Sigmoid colon (tissue), 4 donors: ENCODE measurements at regions not wholly inside any gene's neighbourhood (a gene's known extent, or its start where the extent isn't known, plus 50 kb on each side); places are given as distances from the start of the nearest gene placed in this dataset.

Experiments used
- CTCF ChIP-seq, 4 experiments: fragments of 450-650 bp in 3 of 4; fragments of 200-600 bp in 1 of 4; IDR thresholded peaks; one replicate each; pipeline ENCODE4 v1.5.1; 2016 to 2019; ENCODE audit warnings: antibody characterized with exemption in 4 of 4, mild to moderate bottlenecking in 3 of 4, moderate library complexity in 2 of 4
- POLR2A ChIP-seq, 2 donors: fragments of 450-650 bp; IDR thresholded peaks; one replicate each; pipeline ENCODE4 v1.6.1; 2016; ENCODE audit warnings: antibody characterized with exemption in 2 of 2, mild to moderate bottlenecking in 2 of 2, moderate library complexity in 2 of 2
- POLR2AphosphoS5 ChIP-seq, 4 donors: sonication (generic); formaldehyde crosslinking; IDR thresholded peaks; one replicate each; pipeline ENCODE4 v1.6.1; 2017; ENCODE audit warnings: antibody characterized with exemption in 4 of 4

DNA sequence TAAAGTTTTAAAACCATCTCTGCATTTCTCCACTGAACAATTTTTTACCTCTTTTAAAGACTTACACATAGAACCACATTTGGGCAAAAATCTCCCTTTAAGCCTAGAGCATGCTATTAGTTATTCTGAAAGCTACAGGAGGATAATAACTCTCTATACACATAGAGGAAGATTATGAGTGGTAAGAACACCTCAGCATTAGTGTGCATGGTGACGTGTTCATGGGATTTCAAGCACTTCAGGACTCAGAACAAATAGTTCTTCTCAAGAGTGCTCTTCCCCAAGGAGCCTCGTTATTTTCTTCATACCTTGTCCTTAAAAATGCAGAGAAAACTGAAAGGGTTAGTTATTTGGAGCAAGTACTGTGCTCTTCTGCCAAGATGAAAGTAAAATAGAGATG is 256.9 kb upstream of the TUSC1 start:
- TF ChIP-seq CTCF (IDR thresholded peaks at IDR 0.05) = no peak
- TF ChIP-seq POLR2AphosphoS5 (IDR thresholded peaks at IDR 0.05) = no peak
- TF ChIP-seq POLR2A (IDR thresholded peaks at IDR 0.05) = no peak
